ENCODE measurements at regions not wholly inside any gene's neighbourhood (a gene's known extent, or its start where the extent isn't known, plus 50 kb on each side); places are given as distances from the start of the nearest gene placed in this dataset.

GRCh38 chr1:29706936-29707335 lies 470.6 kb downstream of the PTPRU start:
- DNase-seq: peak; percentile 64

DNA sequence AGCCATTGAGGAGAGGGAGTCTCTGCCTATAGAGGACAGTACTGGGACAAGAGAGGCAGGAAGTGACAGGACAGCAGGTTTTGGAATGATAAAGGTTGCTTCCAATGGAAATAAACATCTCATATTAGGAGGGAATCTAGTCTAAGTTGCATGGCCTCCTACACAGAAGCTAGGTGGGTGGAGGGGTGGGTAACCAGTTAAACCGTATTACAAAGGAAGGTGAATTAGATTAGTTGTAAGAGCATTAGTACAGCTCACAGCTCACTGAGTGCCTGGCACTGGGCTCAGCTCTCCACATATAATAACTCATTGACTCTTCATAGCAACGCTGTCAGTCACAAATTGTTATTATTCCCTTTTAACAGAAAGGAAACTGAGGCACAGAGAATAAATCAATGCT lies 468.1 kb downstream of the PTPRU start:
- no peak for DNase-seq

DNA sequence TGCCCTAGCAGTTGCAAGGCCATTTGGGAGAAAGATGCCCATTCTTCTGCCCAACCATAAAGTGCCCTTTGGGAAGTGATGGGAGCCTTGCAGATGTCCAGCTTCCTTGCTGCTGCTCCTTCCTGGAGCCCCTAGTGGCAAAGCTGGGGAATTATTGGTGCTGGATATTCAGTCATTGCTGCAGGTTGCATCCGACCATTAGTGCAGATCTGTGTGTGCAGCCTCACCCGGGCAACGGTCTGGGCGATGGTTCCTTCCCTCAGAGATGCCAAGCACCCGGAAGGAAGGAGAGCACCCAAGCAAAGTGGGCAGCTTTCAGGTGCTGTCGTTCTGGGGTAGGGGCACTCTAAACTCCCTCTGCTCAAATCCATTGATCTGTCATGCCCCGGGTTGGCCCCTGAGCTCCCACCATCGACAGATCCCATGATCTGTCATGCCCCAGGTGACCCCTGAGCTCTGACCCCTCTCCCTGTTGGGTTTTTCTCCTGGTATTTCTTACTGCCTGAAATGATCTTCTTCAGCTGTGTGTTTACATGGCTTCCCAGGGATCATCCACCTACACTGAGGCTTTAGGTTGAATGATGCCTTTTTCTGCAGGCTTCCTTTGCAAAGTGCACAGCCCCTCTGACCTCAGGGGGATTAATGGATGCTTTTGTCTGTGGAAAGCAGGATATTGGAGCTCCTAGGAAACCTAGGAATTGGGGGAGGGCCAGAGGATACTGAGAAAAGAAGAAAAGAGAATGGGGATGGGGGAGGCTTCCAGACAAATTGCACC lies 467.5 kb downstream of the PTPRU start:
- DNase-seq: peak; percentile 52

- DNase-seq: no peak
Measured at GRCh38 chr1:29700491-29700890, 464.2 kb downstream of the PTPRU start.

DNA sequence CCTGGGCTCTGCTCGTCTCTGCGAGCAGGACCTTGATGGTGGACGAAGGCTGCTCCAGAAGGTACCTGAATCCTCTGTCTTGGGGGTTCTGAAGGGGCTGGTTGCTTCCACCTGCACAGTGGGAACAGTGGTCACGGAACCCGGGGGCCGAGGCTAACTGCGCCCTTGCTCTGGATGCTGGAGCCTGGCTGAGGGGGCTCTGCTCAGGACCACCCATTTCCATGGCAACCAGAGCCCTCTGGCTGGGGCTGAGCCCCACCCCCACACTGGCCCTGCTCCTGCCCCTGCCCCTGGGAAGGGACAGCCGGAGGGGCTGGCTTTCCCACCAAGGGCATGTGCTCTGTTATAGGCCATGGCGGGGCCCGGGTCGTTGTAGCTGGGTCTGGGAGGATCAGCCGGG lies 462.3 kb downstream of the PTPRU start:
- no peak for DNase-seq

GRCh38 chr1:29698033-29698432 lies 461.7 kb downstream of the PTPRU start:
- DNase-seq: peak; percentile 72

DNA sequence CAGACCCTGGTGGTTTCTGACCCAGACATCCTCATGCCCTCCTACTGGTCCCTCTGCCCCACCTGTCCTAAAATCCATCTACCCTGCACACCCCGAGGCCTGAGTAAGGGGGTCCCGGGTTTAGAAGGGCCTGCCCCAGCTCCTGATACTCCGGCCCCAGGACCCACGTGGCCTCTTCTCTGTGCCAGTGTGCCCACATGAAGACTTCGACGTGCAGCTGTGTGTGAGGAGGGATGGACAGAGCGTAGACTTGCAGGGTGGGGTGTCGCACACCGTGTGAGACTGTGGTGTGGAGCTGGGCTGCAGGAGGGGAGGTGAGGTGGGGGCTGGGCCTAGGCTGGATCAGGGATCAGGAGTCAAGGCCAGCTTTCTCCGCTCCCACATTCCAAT lies 461.1 kb downstream of the PTPRU start:
- no peak for DNase-seq

- no peak for DNase-seq
Measured at GRCh38 chr1:29696656-29697390, 460.5 kb downstream of the PTPRU start.

- no peak for DNase-seq
Measured at GRCh38 chr1:29695803-29696202, 459.5 kb downstream of the PTPRU start.

GRCh38 chr1:29695036-29695435 lies 458.7 kb downstream of the PTPRU start:
- DNase-seq: no peak

DNA sequence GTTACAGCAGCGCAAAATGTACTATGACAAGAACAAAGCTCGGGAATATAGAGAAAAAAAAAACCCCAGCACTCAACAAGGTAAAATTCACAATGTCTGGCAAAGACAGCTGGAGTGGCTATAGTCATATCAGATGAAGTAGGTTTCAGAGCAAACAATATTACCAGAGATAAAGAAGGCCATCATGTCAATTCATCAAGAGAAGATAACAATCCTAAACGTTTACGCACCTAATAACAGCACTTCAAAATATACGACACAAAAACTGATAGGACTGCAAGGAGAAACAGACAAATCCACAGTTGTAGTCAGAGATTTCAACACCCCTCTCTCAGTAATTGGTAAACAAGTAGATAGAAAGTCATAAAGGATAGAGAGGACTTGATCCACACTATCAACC lies 455.2 kb downstream of the PTPRU start:
- DNase-seq: no peak

- no peak for DNase-seq
Measured at GRCh38 chr1:29690156-29690555, 453.8 kb downstream of the PTPRU start.

GRCh38 chr1:29689372-29690030 lies 453.2 kb downstream of the PTPRU start:
- DNase-seq: no peak

- peak; percentile 88 for DNase-seq
Measured at GRCh38 chr1:29688471-29689365, 452.4 kb downstream of the PTPRU start.

DNA sequence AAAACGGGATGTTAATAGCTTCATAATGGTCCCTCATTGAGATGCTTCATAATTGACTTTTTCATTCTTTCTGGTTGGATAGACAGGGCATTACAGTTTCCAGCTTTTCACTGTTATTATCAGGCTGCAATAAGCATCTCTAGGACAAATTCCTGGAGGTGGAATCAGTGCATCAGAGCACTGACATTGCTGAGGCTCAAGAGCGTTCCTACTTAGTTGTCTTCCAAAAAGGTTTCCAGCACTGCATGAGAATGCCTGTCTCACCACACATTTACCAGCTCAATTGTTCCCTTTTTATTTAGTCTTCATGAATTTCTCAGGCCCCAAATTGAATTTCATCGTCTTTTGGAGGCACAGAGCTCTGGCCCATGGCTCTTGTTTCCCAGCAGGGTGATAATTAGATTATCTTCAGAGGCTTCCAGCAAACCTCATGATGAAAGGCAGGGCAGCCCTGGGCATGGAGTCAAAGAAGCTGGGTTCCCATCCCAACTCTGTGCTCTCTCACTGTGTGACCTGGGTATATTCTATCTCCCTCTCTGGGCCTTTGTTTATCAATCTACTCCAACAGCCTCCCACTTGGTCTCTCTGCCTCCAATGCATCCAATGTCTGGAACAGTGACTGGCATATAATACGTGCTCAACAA lies 451.4 kb downstream of the PTPRU start:
- DNase-seq: peak; percentile 24

DNA sequence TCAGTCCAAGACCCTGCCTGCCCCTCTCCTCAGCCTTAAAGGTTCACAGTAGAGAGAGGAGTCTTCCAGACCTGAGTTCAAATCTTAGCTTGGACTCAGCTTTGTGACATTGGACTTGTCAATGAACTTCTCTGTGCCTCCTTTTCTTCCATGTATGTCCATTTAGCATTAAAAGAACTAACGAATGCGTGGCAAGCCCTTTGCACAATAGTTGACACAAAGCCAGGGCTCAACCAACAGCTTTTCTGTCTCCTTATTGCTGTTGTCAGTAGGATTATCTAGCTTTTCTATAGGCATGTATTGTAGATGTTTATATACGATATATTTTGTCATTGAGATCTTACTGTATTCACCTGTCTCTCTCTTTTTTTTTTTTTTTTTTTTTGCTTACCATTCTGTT lies 450.8 kb downstream of the PTPRU start:
- no peak for DNase-seq

DNA sequence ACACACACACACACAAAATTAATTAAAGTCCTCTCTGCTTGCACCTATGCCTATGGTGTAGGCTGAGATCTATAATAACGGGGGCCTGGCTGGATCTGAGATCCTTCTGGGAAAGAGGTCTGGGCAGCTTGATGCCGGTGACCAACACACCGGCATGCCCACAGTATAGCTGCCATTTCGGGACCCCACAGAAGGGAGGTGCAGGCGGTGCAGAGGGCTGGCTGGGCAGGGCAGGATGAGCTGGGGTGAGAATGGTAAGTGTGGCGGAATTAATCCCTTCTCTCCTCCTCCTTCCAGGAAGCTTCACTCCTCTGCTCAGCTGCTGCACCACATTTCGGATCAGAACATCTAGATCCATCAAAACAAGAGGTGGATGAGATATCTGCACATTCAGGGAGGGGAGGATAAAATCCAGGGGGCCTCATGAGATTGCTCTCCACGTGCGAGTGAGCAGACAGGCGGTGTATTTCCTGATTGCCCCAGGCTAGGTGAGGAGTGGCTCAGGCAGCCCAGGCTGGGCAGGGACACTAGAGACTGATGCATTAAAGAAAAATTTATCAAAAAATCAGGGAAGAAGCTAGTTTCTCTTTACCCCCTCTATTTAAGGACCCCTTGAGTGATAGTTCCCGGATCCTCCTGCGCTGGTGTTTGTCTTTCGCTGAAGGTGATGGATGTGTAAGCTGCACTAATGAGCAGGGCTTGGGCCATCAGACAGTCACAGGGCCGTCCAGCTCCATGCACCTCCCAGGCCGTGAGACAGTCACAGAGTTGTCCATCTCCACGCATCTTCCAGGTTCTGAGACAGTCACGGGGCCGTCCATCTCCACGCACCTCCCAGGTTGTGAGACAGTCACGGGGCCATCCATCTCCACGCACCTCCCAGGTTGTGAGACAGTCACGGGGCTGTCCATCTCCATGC lies 449.9 kb downstream of the PTPRU start:
- no peak for DNase-seq

- DNase-seq: no peak
Measured at GRCh38 chr1:29685387-29685786, 449.1 kb downstream of the PTPRU start.

DNA sequence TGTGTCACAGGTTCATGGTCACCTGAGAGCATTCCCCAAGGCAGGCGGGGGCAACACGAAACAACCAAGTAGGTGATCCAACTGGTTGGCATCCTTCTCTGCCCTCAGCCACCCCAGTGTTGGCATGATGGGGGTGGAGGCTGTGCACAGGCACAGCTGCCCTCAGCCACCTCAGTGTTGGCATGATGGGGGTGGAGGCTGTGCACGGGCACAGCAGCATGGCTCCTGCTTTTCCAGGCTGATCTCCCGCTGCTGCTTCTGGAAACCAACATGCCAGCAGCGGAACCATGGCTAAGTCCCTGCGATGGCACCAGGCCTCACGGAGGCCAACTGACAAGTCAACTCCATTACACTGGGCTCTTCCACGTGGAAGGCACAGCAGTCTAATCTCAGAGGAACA lies 447.8 kb downstream of the PTPRU start:
- no peak for DNase-seq

DNA sequence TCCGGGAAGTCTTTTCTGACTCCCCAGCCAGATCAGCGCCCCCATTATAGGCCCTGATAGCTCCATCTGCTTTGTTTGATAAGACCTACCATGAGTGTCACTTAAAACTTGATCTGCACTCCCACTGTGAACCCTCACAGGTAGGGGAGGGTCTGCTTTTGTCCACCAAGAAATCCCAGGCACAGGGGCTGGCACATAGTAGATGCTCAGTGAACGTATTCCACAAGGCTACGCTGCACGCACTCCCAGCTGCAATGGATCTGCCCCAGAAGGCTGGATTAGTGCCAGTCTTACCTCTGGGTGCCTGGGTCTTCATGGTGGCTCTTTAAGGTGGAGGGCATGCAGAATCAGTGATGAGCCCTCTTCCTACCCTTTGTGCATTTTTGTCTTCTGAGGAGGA lies 447.1 kb downstream of the PTPRU start:
- no peak for DNase-seq

DNA sequence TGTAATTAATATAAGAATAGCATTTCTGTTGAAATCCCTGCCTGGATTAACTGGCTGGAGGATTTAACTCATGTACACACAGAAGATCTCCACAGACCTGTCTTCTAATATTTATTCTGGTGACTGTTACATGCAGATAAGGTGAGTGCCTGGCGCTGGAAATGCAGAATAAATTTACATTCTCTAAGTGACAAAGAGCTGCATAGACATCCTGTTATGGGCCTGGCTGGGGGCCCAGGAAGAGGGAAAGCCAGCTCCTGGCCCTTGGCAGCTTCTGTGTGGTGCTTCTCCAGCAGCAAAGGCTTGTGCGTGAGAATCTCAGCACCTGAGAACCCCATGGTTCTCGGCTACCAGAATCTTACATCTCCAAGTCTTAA lies 446.6 kb downstream of the PTPRU start:
- peak; percentile 14 for DNase-seq
